ENCODE measurements at regions not wholly inside any gene's neighbourhood (a gene's known extent, or its start where the extent isn't known, plus 50 kb on each side); places are given as distances from the start of the nearest gene placed in this dataset.

GRCh38 chr9:32015795-32016194 lies 368.6 kb upstream of the ACO1 start:
- peaks cover 14% of the 10 kb centered on the region for H3K9me3 ChIP-seq (replicated peaks)
- no peak overlapping the region for H3K4me3 ChIP-seq
- intact Hi-C loops (cut with micrococcal nuclease): no loop called here
- no peak overlapping the region for H3K27ac ChIP-seq (replicated peaks)
- no peak for DNase-seq
- H3K36me3 ChIP-seq: no peaks in the 10 kb centered on the region
- TF ChIP-seq, protein P1, sequence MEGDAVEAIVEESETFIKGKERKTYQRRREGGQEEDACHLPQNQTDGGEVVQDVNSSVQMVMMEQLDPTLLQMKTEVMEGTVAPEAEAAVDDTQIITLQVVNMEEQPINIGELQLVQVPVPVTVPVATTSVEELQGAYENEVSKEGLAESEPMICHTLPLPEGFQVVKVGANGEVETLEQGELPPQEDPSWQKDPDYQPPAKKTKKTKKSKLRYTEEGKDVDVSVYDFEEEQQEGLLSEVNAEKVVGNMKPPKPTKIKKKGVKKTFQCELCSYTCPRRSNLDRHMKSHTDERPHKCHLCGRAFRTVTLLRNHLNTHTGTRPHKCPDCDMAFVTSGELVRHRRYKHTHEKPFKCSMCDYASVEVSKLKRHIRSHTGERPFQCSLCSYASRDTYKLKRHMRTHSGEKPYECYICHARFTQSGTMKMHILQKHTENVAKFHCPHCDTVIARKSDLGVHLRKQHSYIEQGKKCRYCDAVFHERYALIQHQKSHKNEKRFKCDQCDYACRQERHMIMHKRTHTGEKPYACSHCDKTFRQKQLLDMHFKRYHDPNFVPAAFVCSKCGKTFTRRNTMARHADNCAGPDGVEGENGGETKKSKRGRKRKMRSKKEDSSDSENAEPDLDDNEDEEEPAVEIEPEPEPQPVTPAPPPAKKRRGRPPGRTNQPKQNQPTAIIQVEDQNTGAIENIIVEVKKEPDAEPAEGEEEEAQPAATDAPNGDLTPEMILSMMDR (IDR thresholded peaks at IDR 0.05; ENCODE audit: borderline replicate concordance): no peak
- H3K27me3 ChIP-seq (ENCODE audit: low read depth): no peaks in the 10 kb centered on the region
- H3K4me1 ChIP-seq: no peaks in the 10 kb centered on the region

- H3K27me3 ChIP-seq (ENCODE audit: low read depth): no peaks in the 10 kb centered on the region
- no peak overlapping the region for H3K4me3 ChIP-seq
- H3K36me3 ChIP-seq: no peaks in the 10 kb centered on the region
- H3K27ac ChIP-seq (replicated peaks): no peak overlapping the region
- H3K4me1 ChIP-seq: no peaks in the 10 kb centered on the region
- TF ChIP-seq, protein P1 (IDR thresholded peaks at IDR 0.05; ENCODE audit: borderline replicate concordance): no peak
- peaks cover 6% of the 10 kb centered on the region for H3K9me3 ChIP-seq (replicated peaks)
- no peak for DNase-seq
- intact Hi-C loops (cut with micrococcal nuclease): loop anchor here (10.0 kb wide), 1 partner anchor 59 kb away; no protein-coding TSS in a partner anchor
Observed at GRCh38 chr9:32045513-32045912, 338.9 kb upstream of the ACO1 start.

DNA sequence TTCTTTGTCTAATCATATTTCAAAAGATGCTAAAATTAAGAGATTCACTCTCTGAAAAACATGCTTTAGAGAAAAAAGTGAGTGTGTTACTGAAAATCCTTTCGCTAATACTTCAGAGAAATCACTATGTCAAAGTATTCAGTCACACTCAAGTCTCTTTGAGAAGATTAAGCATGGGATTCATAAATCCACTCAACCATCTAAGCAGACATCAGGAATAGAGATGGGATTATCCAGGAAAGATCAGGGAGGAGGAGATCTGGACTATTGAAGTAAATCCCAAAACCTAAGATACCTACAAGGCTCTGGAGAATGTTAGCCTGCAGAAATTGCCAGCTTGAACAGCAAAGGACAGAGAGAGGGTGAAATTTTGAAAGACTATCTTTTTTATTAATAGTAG lies 317.2 kb upstream of the ACO1 start:
- Histone ChIP-seq H3K27me3 (ENCODE audit: low read depth) (no peaks in the 10 kb centered on the region), H3K9me3 (replicated peaks) (no peaks in the 10 kb centered on the region), H3K4me3 (no peak overlapping the region), H3K4me1 (no peaks in the 10 kb centered on the region), H3K36me3 (no peaks in the 10 kb centered on the region), H3K27ac (replicated peaks) (no peak overlapping the region)
- no peak for DNase-seq
- TF ChIP-seq, protein P1 (IDR thresholded peaks at IDR 0.05; ENCODE audit: borderline replicate concordance): no peak
- intact Hi-C loops (cut with micrococcal nuclease): no loop called here

GRCh38 chr9:32069169-32069813 lies 315.2 kb upstream of the ACO1 start:
- no peaks in the 10 kb centered on the region for H3K36me3 ChIP-seq
- DNase-seq: no peak
- H3K4me3 ChIP-seq: no peak overlapping the region
- no peaks in the 10 kb centered on the region for H3K9me3 ChIP-seq (replicated peaks)
- H3K4me1 ChIP-seq: no peaks in the 10 kb centered on the region
- no peaks in the 10 kb centered on the region for H3K27me3 ChIP-seq (ENCODE audit: low read depth)
- TF ChIP-seq, protein P1 (IDR thresholded peaks at IDR 0.05; ENCODE audit: borderline replicate concordance): no peak
- H3K27ac ChIP-seq (replicated peaks): no peak overlapping the region
- intact Hi-C loops (cut with micrococcal nuclease): no loop called here

DNA sequence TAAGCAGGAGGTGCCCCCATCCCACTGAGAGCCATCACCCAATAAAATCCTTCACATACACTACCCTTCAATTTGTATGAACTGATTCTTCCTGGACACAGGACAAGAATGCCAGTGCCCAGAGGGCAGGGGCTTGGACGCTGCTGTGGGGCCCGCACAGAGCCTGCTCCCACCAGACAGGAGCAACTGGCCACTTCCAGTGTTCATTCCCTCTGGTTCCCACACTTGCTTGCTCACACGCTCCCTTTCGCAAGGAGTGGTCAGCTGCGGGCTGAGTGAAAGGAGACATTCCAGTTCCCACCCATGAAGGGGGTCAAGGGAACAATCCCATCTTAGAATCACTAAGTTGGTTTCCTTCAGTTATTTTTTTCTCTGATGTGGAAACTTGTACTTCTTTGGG lies 314.5 kb upstream of the ACO1 start:
- TF ChIP-seq, protein P1 (IDR thresholded peaks at IDR 0.05; ENCODE audit: borderline replicate concordance): no peak
- intact Hi-C loops (cut with micrococcal nuclease): no loop called here
- no peaks in the 10 kb centered on the region for H3K36me3 ChIP-seq
- peaks cover 3% of the 10 kb centered on the region for H3K9me3 ChIP-seq (replicated peaks)
- H3K27me3 ChIP-seq (ENCODE audit: low read depth): no peaks in the 10 kb centered on the region
- H3K4me3 ChIP-seq: no peak overlapping the region
- no peaks in the 10 kb centered on the region for H3K4me1 ChIP-seq
- no peak overlapping the region for H3K27ac ChIP-seq (replicated peaks)
- DNase-seq: no peak

Data from left ventricle myocardium inferior (tissue), 1 donor.